H9 (cell line): ENCODE measurements at regions not wholly inside any gene's neighbourhood (a gene's known extent, or its start where the extent isn't known, plus 50 kb on each side); places are given as distances from the start of the nearest gene placed in this dataset.

Source experiments
- DNase-seq: peaks from one replicate; pipeline ENCODE4 v3.0.0-alpha.2; 2017
- H2AFZ ChIP-seq: one replicate; pipeline ENCODE4 v1.6.1; 2013; ENCODE audit warnings: mild to moderate bottlenecking, low read length, control low read depth, moderate library complexity
- H2AK5ac ChIP-seq: 2 replicates; pipeline ENCODE4 v1.6.1; 2013; ENCODE audit warnings: low read length, control low read depth, mixed read lengths; ENCODE audit not compliant: insufficient read length
- H2BK120ac ChIP-seq: one replicate; pipeline ENCODE4 v1.6.1; 2013; ENCODE audit warnings: low read depth, mild to moderate bottlenecking, low read length, control low read depth, inconsistent platforms; ENCODE audit not compliant: poor library complexity, severe bottlenecking
- H2BK12ac ChIP-seq: 2 replicates; pipeline ENCODE4 v1.6.1; 2013; ENCODE audit warnings: low read length, control low read depth, mixed read lengths, low read depth; ENCODE audit not compliant: insufficient read length
- H2BK15ac ChIP-seq: 2 replicates; pipeline ENCODE4 v1.6.1; 2013; ENCODE audit warnings: low read depth, low read length, control low read depth
- H2BK20ac ChIP-seq: one replicate; pipeline ENCODE4 v1.6.1; 2013; ENCODE audit warnings: low read depth, mild to moderate bottlenecking, low read length, control low read depth, inconsistent platforms; ENCODE audit not compliant: poor library complexity, severe bottlenecking
- H2BK5ac ChIP-seq: 2 replicates; pipeline ENCODE4 v1.6.1; 2013; ENCODE audit warnings: low read length, control low read depth, mixed read lengths; ENCODE audit not compliant: insufficient read length
- H3K14ac ChIP-seq: 2 replicates; pipeline ENCODE4 v1.6.1; 2013; ENCODE audit warnings: low read length, control low read depth; ENCODE audit not compliant: insufficient read depth
- H3K18ac ChIP-seq: 2 replicates; pipeline ENCODE4 v1.6.1; 2013; ENCODE audit warnings: low read depth, mild to moderate bottlenecking, mixed read lengths, low read length, control low read depth; ENCODE audit not compliant: insufficient read length
- H3K23ac ChIP-seq: 2 replicates; pipeline ENCODE4 v1.6.1; 2013; ENCODE audit warnings: low read length, control low read depth, mixed read lengths, low read depth; ENCODE audit not compliant: insufficient read length
- H3K23me2 ChIP-seq: 2 replicates; pipeline ENCODE4 v1.6.1; 2013; ENCODE audit warnings: low read depth, mild to moderate bottlenecking, mixed read lengths, low read length, control low read depth; ENCODE audit not compliant: insufficient read length, poor library complexity, severe bottlenecking
- H3K27ac ChIP-seq: 2 replicates; pipeline ENCODE4 v1.5.1; 2013; ENCODE audit warnings: low read length, control low read depth, mixed read lengths, low read depth; ENCODE audit not compliant: insufficient read length
- H3K27me3 ChIP-seq: 2 replicates; pipeline ENCODE4 v1.6.1; 2013; ENCODE audit warnings: low read length, control low read depth, inconsistent platforms; ENCODE audit not compliant: insufficient read depth
- H3K4ac ChIP-seq: 2 replicates; pipeline ENCODE4 v1.6.1; 2013; ENCODE audit warnings: low read depth, mild to moderate bottlenecking, control low read depth, inconsistent platforms, low read length, moderate library complexity
- H3K4me1 ChIP-seq: 2 replicates; pipeline ENCODE4 v1.6.1; 2013; ENCODE audit warnings: low read length, control low read depth, inconsistent platforms; ENCODE audit not compliant: insufficient read depth
- H3K4me2 ChIP-seq: 2 replicates; pipeline ENCODE4 v1.6.1; 2013; ENCODE audit warnings: low read length, control low read depth, mixed read lengths; ENCODE audit not compliant: insufficient read length, insufficient read depth
- H3K56ac ChIP-seq: 2 replicates; pipeline ENCODE4 v1.6.1; 2013; ENCODE audit warnings: low read depth, mild to moderate bottlenecking, mixed read lengths, low read length, control low read depth; ENCODE audit not compliant: insufficient read length
- H3K79me1 ChIP-seq: 2 replicates; pipeline ENCODE4 v1.6.1; 2013; ENCODE audit warnings: low read depth, mild to moderate bottlenecking, moderate library complexity, low read length, control low read depth, inconsistent platforms; ENCODE audit not compliant: insufficient read depth, poor library complexity, severe bottlenecking
- H3K79me2 ChIP-seq: 2 replicates; pipeline ENCODE4 v1.6.1; 2013; ENCODE audit warnings: low read length, control low read depth, inconsistent platforms; ENCODE audit not compliant: insufficient read depth
- H3K9ac ChIP-seq: 2 replicates; pipeline ENCODE4 v1.6.1; 2013; ENCODE audit warnings: low read length, control low read depth, mixed read lengths; ENCODE audit not compliant: insufficient read length; ENCODE audit errors: extremely low read depth
- H3K9me3 ChIP-seq: one replicate; pipeline ENCODE4 v1.6.1; 2013; ENCODE audit warnings: low read depth, low read length, inconsistent platforms; ENCODE audit not compliant: control insufficient read depth
- H3T11ph ChIP-seq: one replicate; pipeline ENCODE4 v1.6.1; 2013; ENCODE audit warnings: mild to moderate bottlenecking, low read length, control low read depth, inconsistent platforms
- H4K20me1 ChIP-seq: one replicate; pipeline ENCODE4 v1.6.1; 2013; ENCODE audit not compliant: control insufficient read depth, insufficient read length, insufficient read depth
- H4K5ac ChIP-seq: 2 replicates; pipeline ENCODE4 v1.6.1; 2013; ENCODE audit warnings: low read depth, mild to moderate bottlenecking, mixed read lengths, low read length, control low read depth; ENCODE audit not compliant: insufficient read length
- H4K8ac ChIP-seq: replicated peaks from 2 replicates; pipeline ENCODE4 v1.6.1; 2013; ENCODE audit warnings: low read length, control low read depth, mixed read lengths, low read depth; ENCODE audit not compliant: insufficient read length
- H4K91ac ChIP-seq: 2 replicates; pipeline ENCODE4 v1.6.1; 2013; ENCODE audit warnings: low read depth, mild to moderate bottlenecking, moderate library complexity, mixed read lengths, low read length, control low read depth; ENCODE audit not compliant: insufficient read length
- H3K27ac Mint-ChIP-seq, 3 experiments: 2 replicates in 2 of 3; 3 replicates in 1 of 3; pipeline ENCODE4 v1.8.0; 2020 to 2021; ENCODE audit warnings: mixed read lengths in 3 of 3, mild to moderate bottlenecking in 1 of 3, moderate library complexity in 1 of 3
- H3K27me3 Mint-ChIP-seq: 2 replicates; pipeline ENCODE4 v1.8.0; 2021; ENCODE audit warnings: low read depth, mild to moderate bottlenecking, moderate library complexity, mixed read lengths
- H3K36me3 Mint-ChIP-seq, 3 experiments: 2 replicates in 2 of 3; 3 replicates in 1 of 3; pipeline ENCODE4 v1.8.0; 2020 to 2021; ENCODE audit warnings: low read depth in 3 of 3, mixed read lengths in 3 of 3; ENCODE audit not compliant: insufficient read depth in 1 of 3
- H3K4me1 Mint-ChIP-seq, 2 experiments: 2 replicates each; pipeline ENCODE4 v1.8.0; 2020; ENCODE audit warnings: mixed read lengths in 2 of 2
- H3K4me3 Mint-ChIP-seq, 2 experiments: 2 replicates in 1 of 2; 3 replicates in 1 of 2; pipeline ENCODE4 v1.8.0; 2020 to 2021; ENCODE audit warnings: mild to moderate bottlenecking in 2 of 2, mixed read lengths in 2 of 2, moderate library complexity in 1 of 2
- H3K9me3 Mint-ChIP-seq, 2 experiments: 2 replicates in 1 of 2; 3 replicates in 1 of 2; pipeline ENCODE4 v1.8.0; 2020; ENCODE audit warnings: mild to moderate bottlenecking in 2 of 2, mixed read lengths in 2 of 2, moderate library complexity in 1 of 2
- WGBS: extraction: QIAGEN DNeasy Blood & Tissue Kit; methylation state at CpG from one replicate; pipeline ENCODE4 v1.1.7; 2013; ENCODE audit warnings: missing lambda C conversion rate, low lambda C conversion rate, mixed read lengths; ENCODE audit not compliant: insufficient read length; ENCODE audit errors: extremely low coverage; 5-methylcytosine and 5-hydroxymethylcytosine counted together
- TF ChIP-seq, protein P1 (sequence below): fragments of 200-600 bp; sonication (generic); conservative IDR thresholded peaks from 3 replicates; pipeline ENCODE4 v1.8.0; 2021; ENCODE audit warnings: antibody characterized with exemption, mild to moderate bottlenecking

- Histone ChIP-seq H3K79me1 (no peaks in the 10 kb centered on the region), H4K91ac (no peak overlapping the region), H3K27me3 (no peaks in the 10 kb centered on the region), H3T11ph (no peak overlapping the region), H4K5ac (no peak overlapping the region), H2BK12ac (no peak overlapping the region), H3K9ac (no peak overlapping the region), H3K14ac (no peak overlapping the region), H3K23me2 (no peaks in the 10 kb centered on the region), H2AK5ac (no peak overlapping the region), H2BK120ac (no peak overlapping the region), H3K4ac (no peak overlapping the region), H2BK20ac (no peak overlapping the region), H3K4me2 (no peak overlapping the region), H4K8ac (no peak overlapping the region), H3K18ac (no peak overlapping the region), H3K27ac (no peak overlapping the region), H3K79me2 (no peaks in the 10 kb centered on the region), H2AFZ (no peak overlapping the region), H3K4me1 (peaks cover 6% of the 10 kb centered on the region; the same call in 1 of the 2 replicates), H2BK5ac (no peak overlapping the region), H4K20me1 (no peaks in the 10 kb centered on the region), H2BK15ac (no peak overlapping the region), H3K9me3 (no peaks in the 10 kb centered on the region), H3K56ac (no peak overlapping the region), H3K23ac (no peak overlapping the region)
- Mint-ChIP-seq H3K4me3 (no peak overlapping the region; a peak in 1 of 5 replicates), H3K4me1 (peaks cover 32 to 41% of the 10 kb centered on the region in 2 experiments), H3K27me3 (no peaks in the 10 kb centered on the region; the same call in 1 of the 2 replicates), H3K27ac (peak overlapping the region; percentile 61 to 82 (median 78); a peak in 4 of 7 replicates), H3K36me3 (peaks cover 0 to 3% (median 0%) of the 10 kb centered on the region in 3 experiments; a peak in 1 of 7 replicates), H3K9me3 (peaks cover 0 to 3% of the 10 kb centered on the region in 2 experiments; a peak in 2 of 5 replicates)
- TF ChIP-seq, protein P1, sequence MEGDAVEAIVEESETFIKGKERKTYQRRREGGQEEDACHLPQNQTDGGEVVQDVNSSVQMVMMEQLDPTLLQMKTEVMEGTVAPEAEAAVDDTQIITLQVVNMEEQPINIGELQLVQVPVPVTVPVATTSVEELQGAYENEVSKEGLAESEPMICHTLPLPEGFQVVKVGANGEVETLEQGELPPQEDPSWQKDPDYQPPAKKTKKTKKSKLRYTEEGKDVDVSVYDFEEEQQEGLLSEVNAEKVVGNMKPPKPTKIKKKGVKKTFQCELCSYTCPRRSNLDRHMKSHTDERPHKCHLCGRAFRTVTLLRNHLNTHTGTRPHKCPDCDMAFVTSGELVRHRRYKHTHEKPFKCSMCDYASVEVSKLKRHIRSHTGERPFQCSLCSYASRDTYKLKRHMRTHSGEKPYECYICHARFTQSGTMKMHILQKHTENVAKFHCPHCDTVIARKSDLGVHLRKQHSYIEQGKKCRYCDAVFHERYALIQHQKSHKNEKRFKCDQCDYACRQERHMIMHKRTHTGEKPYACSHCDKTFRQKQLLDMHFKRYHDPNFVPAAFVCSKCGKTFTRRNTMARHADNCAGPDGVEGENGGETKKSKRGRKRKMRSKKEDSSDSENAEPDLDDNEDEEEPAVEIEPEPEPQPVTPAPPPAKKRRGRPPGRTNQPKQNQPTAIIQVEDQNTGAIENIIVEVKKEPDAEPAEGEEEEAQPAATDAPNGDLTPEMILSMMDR, result no peak
- DNase-seq, result no peak
- no CpG with 5 or more reads among the region's 2 CpGs for WGBS
Measured at GRCh38 chr12:32010631-32011336, 51.6 kb downstream of the RESF1 start.
